ENCODE measurements at regions not wholly inside any gene's neighbourhood (a gene's known extent, or its start where the extent isn't known, plus 50 kb on each side); places are given as distances from the start of the nearest gene placed in this dataset.
A peak's percentile ranks its signal among the peaks of the same experiment; 100 is the strongest.
"Not testable (repeated sequence)": the region's sequence is repeated elsewhere in the genome, so short reads cannot be mapped to it uniquely, and the experiment has no call there.

DNA sequence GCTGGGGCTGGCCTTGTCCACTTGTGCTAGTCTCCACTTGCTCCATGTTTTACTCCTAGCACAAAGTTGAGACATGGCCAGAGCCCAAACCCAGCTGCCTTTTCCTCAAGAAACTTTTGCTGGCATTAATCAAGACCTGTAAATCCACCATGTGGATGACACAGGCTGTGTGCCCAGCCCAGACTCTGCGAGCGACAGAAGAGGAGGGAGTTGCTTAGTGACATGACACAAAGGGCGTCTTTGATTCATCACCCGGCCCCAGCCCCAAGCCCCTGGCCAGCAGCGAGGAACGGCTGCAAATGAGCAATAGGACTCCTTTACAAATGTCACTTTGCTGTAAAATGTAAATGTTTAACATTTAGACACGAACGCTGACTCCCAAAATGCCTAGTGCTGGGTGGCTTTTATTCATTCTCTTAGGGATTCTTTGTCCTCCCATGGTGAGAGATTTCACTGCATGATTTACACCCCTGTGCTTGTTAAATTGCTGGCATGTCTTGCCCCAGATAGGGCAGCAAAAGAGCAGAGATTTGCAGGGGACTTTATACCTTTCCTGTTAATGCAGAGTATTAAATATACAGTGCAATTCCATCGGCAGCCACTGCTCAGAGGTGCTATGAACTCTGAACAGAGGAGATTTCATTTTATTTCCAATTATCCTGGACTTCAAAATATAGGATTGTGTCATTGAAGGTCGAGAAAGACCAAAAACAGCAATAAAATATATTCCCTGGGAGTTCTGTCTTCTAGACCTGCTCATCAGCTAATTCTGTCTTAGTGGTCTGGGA, 263.6 kb upstream of the NCAM1 start:
- no peak overlapping the region for H3K27ac Mint-ChIP-seq

DNA sequence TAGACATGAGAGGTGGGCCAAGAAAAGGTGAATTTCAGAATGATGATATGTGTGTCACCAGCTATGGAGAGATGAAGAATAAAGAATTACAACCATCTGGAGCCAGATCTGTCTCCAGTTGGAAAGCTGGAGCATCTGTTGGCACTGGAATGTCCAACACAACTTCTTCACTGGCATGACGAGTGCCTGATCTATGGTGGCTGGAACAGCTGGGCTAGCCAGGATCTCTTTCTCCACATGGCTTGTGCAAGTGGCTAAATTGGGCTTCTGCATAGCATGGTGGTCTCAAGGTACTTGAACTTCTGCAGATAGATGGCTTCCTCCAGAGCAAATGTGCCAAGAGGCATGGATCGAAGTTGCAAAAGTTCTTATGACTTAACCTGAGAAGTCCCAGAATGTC, 256.1 kb upstream of the NCAM1 start:
- H3K27ac Mint-ChIP-seq: no peak overlapping the region
- H3K4me1 Mint-ChIP-seq: no peaks in the 10 kb centered on the region
- no peaks in the 10 kb centered on the region for H3K36me3 Mint-ChIP-seq
- no peak for DNase-seq (ENCODE audit: low spot score in 2 of 2, unreplicated experiment in 2 of 2)
- TF ChIP-seq, protein P1, sequence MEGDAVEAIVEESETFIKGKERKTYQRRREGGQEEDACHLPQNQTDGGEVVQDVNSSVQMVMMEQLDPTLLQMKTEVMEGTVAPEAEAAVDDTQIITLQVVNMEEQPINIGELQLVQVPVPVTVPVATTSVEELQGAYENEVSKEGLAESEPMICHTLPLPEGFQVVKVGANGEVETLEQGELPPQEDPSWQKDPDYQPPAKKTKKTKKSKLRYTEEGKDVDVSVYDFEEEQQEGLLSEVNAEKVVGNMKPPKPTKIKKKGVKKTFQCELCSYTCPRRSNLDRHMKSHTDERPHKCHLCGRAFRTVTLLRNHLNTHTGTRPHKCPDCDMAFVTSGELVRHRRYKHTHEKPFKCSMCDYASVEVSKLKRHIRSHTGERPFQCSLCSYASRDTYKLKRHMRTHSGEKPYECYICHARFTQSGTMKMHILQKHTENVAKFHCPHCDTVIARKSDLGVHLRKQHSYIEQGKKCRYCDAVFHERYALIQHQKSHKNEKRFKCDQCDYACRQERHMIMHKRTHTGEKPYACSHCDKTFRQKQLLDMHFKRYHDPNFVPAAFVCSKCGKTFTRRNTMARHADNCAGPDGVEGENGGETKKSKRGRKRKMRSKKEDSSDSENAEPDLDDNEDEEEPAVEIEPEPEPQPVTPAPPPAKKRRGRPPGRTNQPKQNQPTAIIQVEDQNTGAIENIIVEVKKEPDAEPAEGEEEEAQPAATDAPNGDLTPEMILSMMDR (IDR thresholded peaks at IDR 0.05; ENCODE audit: unreplicated experiment): no peak
- H3K4me3 Mint-ChIP-seq: no peak overlapping the region
- H3K9me3 Mint-ChIP-seq: peaks cover 36% of the 10 kb centered on the region
- peaks cover 27% of the 10 kb centered on the region for H3K27me3 Mint-ChIP-seq (ENCODE audit: low read depth)

More for the DNA sequence above, 263.6 kb upstream of the NCAM1 start:
- Mint-ChIP-seq H3K27me3 (ENCODE audit: low read depth) (peaks cover 17% of the 10 kb centered on the region), H3K9me3 (peaks cover 10% of the 10 kb centered on the region), H3K4me1 (peaks cover 19% of the 10 kb centered on the region), H3K4me3 (no peak overlapping the region), H3K36me3 (no peaks in the 10 kb centered on the region)
- no peak for DNase-seq (ENCODE audit: low spot score in 2 of 2, unreplicated experiment in 2 of 2)
- TF ChIP-seq, protein P1 (IDR thresholded peaks at IDR 0.05; ENCODE audit: unreplicated experiment): peak; percentile 34

DNA sequence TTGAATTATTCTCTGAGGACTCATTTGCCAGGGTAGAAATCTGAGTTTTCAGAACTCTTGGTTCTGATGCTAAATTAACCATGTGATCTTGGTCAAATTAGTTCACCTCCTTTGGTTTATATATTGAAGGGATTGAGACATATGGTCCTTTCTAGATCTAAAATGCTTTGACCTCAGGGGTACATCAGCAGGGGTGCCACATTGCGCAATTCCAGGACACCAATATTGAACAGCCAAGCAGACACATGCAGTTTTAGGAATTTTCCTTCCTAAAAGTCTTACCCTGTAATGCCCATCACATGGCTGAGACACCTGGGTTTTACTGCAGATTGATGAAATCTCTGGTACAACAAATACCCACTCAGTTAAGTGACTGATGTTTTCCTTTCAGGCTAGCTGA, 254.4 kb upstream of the NCAM1 start:
- no peak for DNase-seq (ENCODE audit: low spot score in 2 of 2, unreplicated experiment in 2 of 2)
- H3K36me3 Mint-ChIP-seq: no peaks in the 10 kb centered on the region
- H3K4me3 Mint-ChIP-seq: no peak overlapping the region
- TF ChIP-seq, protein P1 (IDR thresholded peaks at IDR 0.05; ENCODE audit: unreplicated experiment): no peak
- H3K9me3 Mint-ChIP-seq: peaks cover 34% of the 10 kb centered on the region
- H3K4me1 Mint-ChIP-seq: no peaks in the 10 kb centered on the region
- no peak overlapping the region for H3K27ac Mint-ChIP-seq
- H3K27me3 Mint-ChIP-seq (ENCODE audit: low read depth): peaks cover 32% of the 10 kb centered on the region

DNA sequence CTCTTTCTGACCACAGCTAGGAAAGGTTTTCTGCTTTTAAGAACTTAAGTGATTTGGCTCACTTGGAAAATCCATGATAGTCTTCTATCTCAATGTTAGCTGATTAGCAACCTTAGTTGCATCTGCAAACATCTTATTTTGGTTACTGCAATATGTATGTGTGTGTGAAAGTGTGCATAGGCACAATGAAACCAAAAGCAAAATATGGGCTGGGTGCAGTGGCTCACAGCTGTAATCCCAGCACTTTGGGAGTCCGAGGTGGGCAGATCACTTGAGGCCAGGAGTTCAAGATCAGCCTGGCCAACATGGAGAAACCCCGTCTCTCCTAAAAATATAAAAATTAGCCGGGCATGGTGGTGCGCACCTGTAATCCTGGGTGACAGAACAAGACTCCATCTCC, 246.9 kb upstream of the NCAM1 start:
- not testable (repeated sequence) for DNase-seq (ENCODE audit: low spot score in 2 of 2, unreplicated experiment in 2 of 2); H3K4me1 Mint-ChIP-seq; H3K4me3 Mint-ChIP-seq; H3K36me3 Mint-ChIP-seq; H3K27ac Mint-ChIP-seq
- Mint-ChIP-seq H3K9me3 (peaks cover 17% of the 10 kb centered on the region), H3K27me3 (ENCODE audit: low read depth) (peaks cover 44% of the 10 kb centered on the region)

DNA sequence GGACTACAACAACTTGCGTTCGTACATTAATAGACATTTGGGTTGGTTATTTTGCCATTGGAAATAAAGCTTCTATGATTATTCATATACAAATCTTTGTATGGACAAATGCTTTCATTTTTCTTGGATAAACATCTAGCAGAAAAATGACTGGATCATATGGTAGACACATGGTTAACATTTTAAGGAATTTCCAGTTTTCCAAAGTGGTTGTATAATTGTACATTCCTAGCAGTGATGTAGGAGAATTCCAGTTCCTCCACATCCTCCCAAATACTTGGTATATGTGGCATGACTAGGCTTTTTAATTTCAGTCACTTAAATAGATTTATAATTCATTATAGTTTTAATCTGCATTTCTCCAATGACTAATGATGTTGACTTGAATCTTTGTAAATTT, 246.2 kb upstream of the NCAM1 start:
- no peaks in the 10 kb centered on the region for H3K36me3 Mint-ChIP-seq
- TF ChIP-seq, protein P1 (IDR thresholded peaks at IDR 0.05; ENCODE audit: unreplicated experiment): no peak
- peaks cover 17% of the 10 kb centered on the region for H3K9me3 Mint-ChIP-seq
- no peak overlapping the region for H3K27ac Mint-ChIP-seq
- H3K4me3 Mint-ChIP-seq: no peak overlapping the region
- no peak for DNase-seq (ENCODE audit: low spot score in 2 of 2, unreplicated experiment in 2 of 2)
- H3K27me3 Mint-ChIP-seq (ENCODE audit: low read depth): peaks cover 38% of the 10 kb centered on the region
- H3K4me1 Mint-ChIP-seq: no peaks in the 10 kb centered on the region

DNA sequence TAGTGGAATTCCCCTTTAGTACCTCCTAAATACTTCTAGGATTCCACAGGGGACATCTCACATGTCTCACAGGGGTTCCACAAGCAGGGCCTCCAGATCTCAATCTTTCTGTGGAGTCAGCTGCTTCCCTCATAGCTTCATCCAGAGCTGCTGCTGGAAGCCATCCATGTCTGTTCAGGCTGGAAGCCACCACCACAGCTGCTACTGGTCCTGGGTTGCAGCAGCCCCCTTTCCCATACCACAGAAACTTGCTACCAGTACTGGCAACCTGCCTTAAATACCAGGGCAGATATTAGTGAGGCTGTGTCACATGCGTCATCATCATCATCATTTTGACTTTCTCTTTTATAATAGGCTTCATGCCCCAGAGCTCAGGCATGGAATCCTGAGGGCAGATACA, 242.7 kb upstream of the NCAM1 start:
- no peaks in the 10 kb centered on the region for H3K36me3 Mint-ChIP-seq

More for the DNA sequence above, 242.7 kb upstream of the NCAM1 start:
- peaks cover 28% of the 10 kb centered on the region for H3K27me3 Mint-ChIP-seq (ENCODE audit: low read depth)
- H3K27ac Mint-ChIP-seq: no peak overlapping the region
- H3K4me3 Mint-ChIP-seq: no peak overlapping the region
- no peak for DNase-seq (ENCODE audit: low spot score in 2 of 2, unreplicated experiment in 2 of 2)
- TF ChIP-seq, protein P1 (IDR thresholded peaks at IDR 0.05; ENCODE audit: unreplicated experiment): no peak
- H3K9me3 Mint-ChIP-seq: peaks cover 17% of the 10 kb centered on the region
- peaks cover 6% of the 10 kb centered on the region for H3K4me1 Mint-ChIP-seq

All from mesothelial cell of epicardium (in vitro differentiated cells).